ENCODE measurements at regions not wholly inside any gene's neighbourhood (a gene's known extent, or its start where the extent isn't known, plus 50 kb on each side); places are given as distances from the start of the nearest gene placed in this dataset.

DNA sequence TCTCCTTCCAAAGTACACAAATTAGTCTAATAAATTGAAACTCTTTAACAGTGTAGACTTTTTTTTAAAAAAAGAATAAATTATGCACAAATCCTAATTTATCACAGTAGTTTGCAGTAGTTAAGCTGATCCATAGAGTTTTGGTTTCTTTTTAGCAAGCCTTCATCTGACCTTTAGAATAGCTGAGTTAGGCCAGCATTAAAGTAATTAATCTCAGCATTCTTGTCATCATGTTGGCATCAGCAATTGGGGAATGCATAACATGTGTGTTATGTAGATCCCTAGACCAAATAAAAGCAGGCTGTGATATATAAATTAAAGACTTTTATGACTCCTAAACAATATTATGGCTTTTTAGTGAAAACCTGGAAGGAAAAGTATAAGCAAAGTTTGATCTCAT is 426.5 kb upstream of the PABPC4L start:
- TF ChIP-seq, protein P1, sequence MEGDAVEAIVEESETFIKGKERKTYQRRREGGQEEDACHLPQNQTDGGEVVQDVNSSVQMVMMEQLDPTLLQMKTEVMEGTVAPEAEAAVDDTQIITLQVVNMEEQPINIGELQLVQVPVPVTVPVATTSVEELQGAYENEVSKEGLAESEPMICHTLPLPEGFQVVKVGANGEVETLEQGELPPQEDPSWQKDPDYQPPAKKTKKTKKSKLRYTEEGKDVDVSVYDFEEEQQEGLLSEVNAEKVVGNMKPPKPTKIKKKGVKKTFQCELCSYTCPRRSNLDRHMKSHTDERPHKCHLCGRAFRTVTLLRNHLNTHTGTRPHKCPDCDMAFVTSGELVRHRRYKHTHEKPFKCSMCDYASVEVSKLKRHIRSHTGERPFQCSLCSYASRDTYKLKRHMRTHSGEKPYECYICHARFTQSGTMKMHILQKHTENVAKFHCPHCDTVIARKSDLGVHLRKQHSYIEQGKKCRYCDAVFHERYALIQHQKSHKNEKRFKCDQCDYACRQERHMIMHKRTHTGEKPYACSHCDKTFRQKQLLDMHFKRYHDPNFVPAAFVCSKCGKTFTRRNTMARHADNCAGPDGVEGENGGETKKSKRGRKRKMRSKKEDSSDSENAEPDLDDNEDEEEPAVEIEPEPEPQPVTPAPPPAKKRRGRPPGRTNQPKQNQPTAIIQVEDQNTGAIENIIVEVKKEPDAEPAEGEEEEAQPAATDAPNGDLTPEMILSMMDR (IDR thresholded peaks at IDR 0.05; ENCODE audit: insufficient read depth, low read depth, low read length): no peak
- TF ChIP-seq EZH2 (IDR thresholded peaks at IDR 0.05; ENCODE audit: insufficient read depth, low read length): no peak

Measured in astrocyte (in vitro differentiated cells and primary cell).